ENCODE measurements at regions not wholly inside any gene's neighbourhood (a gene's known extent, or its start where the extent isn't known, plus 50 kb on each side); places are given as distances from the start of the nearest gene placed in this dataset.
A peak's percentile ranks its signal among the peaks of the same experiment; 100 is the strongest.
"Not testable (repeated sequence)": the region's sequence is repeated elsewhere in the genome, so short reads cannot be mapped to it uniquely, and the experiment has no call there.

DNA sequence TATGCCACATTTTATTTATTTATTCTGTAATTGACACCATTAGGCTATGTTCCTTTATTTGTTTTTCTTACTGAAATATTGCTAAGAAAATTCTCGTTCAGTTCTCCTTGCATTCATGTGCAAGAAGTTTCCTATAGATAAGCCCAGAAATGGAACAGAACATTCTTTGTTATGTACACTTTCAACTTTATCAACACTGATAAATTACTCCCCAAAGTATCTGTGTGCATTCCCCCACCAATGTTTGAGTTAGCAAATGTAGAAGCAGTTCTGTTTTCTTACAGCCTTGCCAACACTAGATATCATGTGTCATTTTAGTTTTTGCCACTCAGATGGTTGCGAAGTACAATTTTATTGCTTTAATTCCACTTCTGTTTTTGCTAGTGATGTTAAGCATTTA, 166.4 kb upstream of the NPY2R start:
- DNase-seq = no peak
- intact Hi-C loops (cut with DNase I) = no loop called here
- Histone ChIP-seq H3K4me3 (no peak overlapping the region), H3K27ac (no peak overlapping the region), H3K4me1 (peaks cover 0 to 7% (median 0%) of the 10 kb centered on the region in 3 donors), H3K9me3 (no peaks in the 10 kb centered on the region), H3K36me3 (no peaks in the 10 kb centered on the region), H3K27me3 (no peaks in the 10 kb centered on the region)
- TF ChIP-seq, protein P1, sequence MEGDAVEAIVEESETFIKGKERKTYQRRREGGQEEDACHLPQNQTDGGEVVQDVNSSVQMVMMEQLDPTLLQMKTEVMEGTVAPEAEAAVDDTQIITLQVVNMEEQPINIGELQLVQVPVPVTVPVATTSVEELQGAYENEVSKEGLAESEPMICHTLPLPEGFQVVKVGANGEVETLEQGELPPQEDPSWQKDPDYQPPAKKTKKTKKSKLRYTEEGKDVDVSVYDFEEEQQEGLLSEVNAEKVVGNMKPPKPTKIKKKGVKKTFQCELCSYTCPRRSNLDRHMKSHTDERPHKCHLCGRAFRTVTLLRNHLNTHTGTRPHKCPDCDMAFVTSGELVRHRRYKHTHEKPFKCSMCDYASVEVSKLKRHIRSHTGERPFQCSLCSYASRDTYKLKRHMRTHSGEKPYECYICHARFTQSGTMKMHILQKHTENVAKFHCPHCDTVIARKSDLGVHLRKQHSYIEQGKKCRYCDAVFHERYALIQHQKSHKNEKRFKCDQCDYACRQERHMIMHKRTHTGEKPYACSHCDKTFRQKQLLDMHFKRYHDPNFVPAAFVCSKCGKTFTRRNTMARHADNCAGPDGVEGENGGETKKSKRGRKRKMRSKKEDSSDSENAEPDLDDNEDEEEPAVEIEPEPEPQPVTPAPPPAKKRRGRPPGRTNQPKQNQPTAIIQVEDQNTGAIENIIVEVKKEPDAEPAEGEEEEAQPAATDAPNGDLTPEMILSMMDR (IDR thresholded peaks at IDR 0.05) = no peak
- 10 to 16% methylated on average over 2 of the region's 2 CpGs for WGBS, 2 donors
- ATAC-seq = peak in 2 of 4 donors; percentile 72 to 81
- no peak for FAIRE-seq

DNA sequence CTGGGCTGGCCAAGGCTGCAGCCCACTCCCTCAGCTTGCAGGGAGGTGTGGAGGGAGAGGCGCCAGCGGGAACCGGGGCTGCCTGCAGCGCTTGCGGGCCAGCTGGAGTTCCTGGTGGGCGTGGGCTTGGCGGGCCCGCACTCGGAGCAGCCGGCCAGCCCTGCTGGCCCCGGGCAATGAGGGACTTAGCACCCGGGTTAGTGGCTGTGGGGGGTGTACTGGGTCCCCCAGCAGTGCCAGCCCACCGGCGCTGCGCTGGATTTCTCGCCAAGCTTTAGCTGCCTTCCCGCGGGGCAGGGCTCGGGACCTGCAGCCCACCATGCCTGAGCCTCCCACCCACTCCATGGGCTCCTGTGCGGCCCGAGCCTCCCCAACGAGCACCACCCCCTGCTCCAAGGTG, 164.2 kb upstream of the NPY2R start:
- H3K9me3 ChIP-seq; FAIRE-seq; intact Hi-C loops (cut with DNase I); H3K27ac ChIP-seq; H3K4me1 ChIP-seq; H3K27me3 ChIP-seq; ATAC-seq; H3K36me3 ChIP-seq; H3K4me3 ChIP-seq: not testable (repeated sequence)
- WGBS, 2 donors = 97 to 98% methylated on average over 21 to 22 of the region's 22 CpGs
- peak in 1 of 6 donors; percentile 58 for DNase-seq

DNA sequence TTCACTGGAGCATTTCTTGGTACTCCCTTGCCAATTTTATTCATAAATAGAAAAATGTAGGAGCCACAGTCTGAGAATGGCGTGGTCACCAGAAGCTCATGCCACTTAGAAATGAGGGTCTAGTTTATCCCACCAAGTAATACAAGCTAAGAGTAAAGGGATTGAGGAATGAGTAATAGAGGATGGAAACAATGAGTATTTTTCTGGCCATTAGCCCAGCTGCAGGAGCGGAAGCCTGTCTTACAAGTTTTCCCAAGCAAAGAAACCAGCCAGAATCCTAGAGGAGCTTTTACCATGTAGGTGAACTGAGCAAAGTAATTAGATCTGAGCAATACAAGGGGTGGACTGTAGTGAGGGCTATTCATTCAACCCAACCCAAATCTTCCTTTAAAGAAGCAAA, 160.7 kb upstream of the NPY2R start:
- 73 to 88% methylated on average over 2 of the region's 2 CpGs for WGBS, 2 donors
- Histone ChIP-seq H3K9me3 (no peaks in the 10 kb centered on the region), H3K4me1 (no peaks in the 10 kb centered on the region), H3K36me3 (no peaks in the 10 kb centered on the region), H3K27ac (no peak overlapping the region), H3K4me3 (no peak overlapping the region), H3K27me3 (no peaks in the 10 kb centered on the region)
- ATAC-seq = no peak
- TF ChIP-seq, protein P1 (IDR thresholded peaks at IDR 0.05) = no peak
- no peak for DNase-seq
- intact Hi-C loops (cut with DNase I) = no loop called here
- no peak for FAIRE-seq

DNA sequence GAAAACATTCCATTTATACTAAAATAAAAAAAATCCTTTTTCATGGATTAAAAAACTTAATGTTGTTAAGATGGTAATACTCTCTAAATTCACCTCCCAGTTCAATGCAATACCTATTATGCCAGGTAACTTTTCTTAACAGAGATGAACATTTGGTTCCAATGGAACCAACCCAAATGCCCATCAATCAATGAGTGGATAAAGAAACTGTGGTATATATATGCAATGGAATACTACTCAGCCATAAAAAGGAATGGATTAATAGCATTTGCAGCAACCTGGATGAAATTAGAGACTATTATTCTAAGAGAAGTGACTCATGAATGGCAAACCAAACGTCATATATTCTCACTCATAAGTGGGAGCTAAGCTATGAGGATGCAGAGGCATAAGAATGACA, 154.4 kb upstream of the NPY2R start:
- H3K27me3 ChIP-seq; intact Hi-C loops (cut with DNase I); ATAC-seq; H3K36me3 ChIP-seq; H3K27ac ChIP-seq; H3K4me1 ChIP-seq; DNase-seq; FAIRE-seq; H3K4me3 ChIP-seq; H3K9me3 ChIP-seq: not testable (repeated sequence)
- WGBS, 2 donors = 59 to 63% methylated on average over 1 of the region's 1 CpG

DNA sequence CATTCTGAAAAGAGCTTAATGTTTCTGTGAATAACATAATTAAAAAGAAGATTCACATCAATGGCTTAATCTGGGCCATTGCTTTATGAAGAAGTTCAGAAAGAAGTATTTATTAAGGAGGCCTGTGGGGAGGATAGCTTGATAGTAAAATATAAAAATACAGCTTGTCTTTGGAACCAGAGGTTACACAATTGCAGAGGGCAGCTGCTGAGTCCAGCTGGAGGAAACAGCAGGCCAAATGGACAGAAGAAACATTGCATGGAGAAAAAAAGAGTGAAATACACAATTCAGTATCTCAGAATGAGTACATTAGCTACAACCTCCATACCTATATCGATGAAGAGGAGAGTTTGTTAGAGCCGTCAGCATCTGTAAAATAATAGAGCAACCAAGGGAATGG, 148.0 kb upstream of the NPY2R start:
- intact Hi-C loops (cut with DNase I) = no loop called here
- no peaks in the 10 kb centered on the region for H3K9me3 ChIP-seq
- FAIRE-seq (no peak), ATAC-seq (no peak), DNase-seq (no peak)
- H3K36me3 ChIP-seq = no peaks in the 10 kb centered on the region
- no peak overlapping the region for H3K27ac ChIP-seq
- no peak overlapping the region for H3K4me3 ChIP-seq
- no peaks in the 10 kb centered on the region for H3K4me1 ChIP-seq
- 93 to 98% methylated on average over 2 of the region's 2 CpGs for WGBS, 2 donors
- no peaks in the 10 kb centered on the region for H3K27me3 ChIP-seq
- TF ChIP-seq, protein P1 (IDR thresholded peaks at IDR 0.05) = no peak

DNA sequence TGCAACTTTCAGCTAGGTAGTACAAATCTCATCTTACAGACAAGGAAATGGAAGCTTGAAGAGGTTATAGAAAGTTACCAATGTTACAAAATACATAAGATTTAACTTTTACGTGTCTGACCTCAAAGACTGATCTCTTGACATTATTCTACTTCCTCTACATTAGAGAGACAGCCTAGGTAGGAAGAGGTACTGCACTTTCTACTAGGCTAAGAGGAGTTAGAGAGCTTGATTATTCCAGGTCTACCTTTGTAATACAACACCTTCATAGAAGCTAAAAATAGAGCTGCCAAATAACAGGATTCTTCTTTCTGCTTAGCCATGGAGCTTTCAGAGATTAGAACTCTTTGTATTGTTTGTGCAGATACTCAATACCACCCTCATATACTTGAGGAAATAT, 147.6 kb upstream of the NPY2R start:
- intact Hi-C loops (cut with DNase I) = no loop called here
- Histone ChIP-seq H3K27ac (no peak overlapping the region), H3K4me3 (no peak overlapping the region), H3K36me3 (no peaks in the 10 kb centered on the region), H3K9me3 (no peaks in the 10 kb centered on the region), H3K4me1 (no peaks in the 10 kb centered on the region), H3K27me3 (no peaks in the 10 kb centered on the region)
- FAIRE-seq = no peak
- TF ChIP-seq, protein P1 (IDR thresholded peaks at IDR 0.05) = no peak
- WGBS, 2 donors = 80 to 86% methylated on average over 1 of the region's 1 CpG
- no peak for DNase-seq
- no peak for ATAC-seq

All from pancreas (tissue), 10 donors.